Spleen (tissue), 11 donors: ENCODE measurements at regions not wholly inside any gene's neighbourhood (a gene's known extent, or its start where the extent isn't known, plus 50 kb on each side); places are given as distances from the start of the nearest gene placed in this dataset.

ENCODE experiments used
- DNase-seq: peaks from one replicate; pipeline ENCODE4 v3.0.0-alpha.2; 2020
- H3K27ac ChIP-seq, 8 donors: fragments of 200-600 bp; sonication (generic) in 7 of 8; 1 replicate in 4 of 8; 2 replicates in 4 of 8; pipeline versions ENCODE4 v1.5.0 to v1.8.0; 2016 to 2021; ENCODE audit warnings: inconsistent platforms in 4 of 8, mild to moderate bottlenecking in 4 of 8, moderate library complexity in 1 of 8
- H3K27me3 ChIP-seq, 7 donors: fragments of 200-600 bp; sonication (generic) in 6 of 7; replicated peaks in 1 of 7; 1 replicate in 4 of 7; 2 replicates in 3 of 7; pipeline versions ENCODE4 v1.5.0 to v1.8.0; 2016 to 2021; ENCODE audit warnings: inconsistent platforms in 3 of 7, mild to moderate bottlenecking in 1 of 7
- H3K36me3 ChIP-seq, 6 donors: fragments of 200-600 bp; sonication (generic) in 5 of 6; 1 replicate in 4 of 6; 2 replicates in 2 of 6; pipeline versions ENCODE4 v1.5.0 to v1.8.0; 2016 to 2021; ENCODE audit warnings: inconsistent platforms in 2 of 6
- H3K4me1 ChIP-seq, 6 donors: fragments of 200-600 bp; sonication (generic) in 5 of 6; 1 replicate in 3 of 6; 2 replicates in 3 of 6; pipeline versions ENCODE4 v1.5.0 to v1.8.0; 2016 to 2021; ENCODE audit warnings: inconsistent platforms in 3 of 6
- H3K4me3 ChIP-seq, 8 donors: fragments of 200-600 bp; sonication (generic) in 7 of 8; 1 replicate in 4 of 8; 2 replicates in 4 of 8; pipeline versions ENCODE4 v1.5.0 to v1.8.0; 2016 to 2021; ENCODE audit warnings: inconsistent platforms in 4 of 8, mild to moderate bottlenecking in 4 of 8, moderate library complexity in 2 of 8
- H3K9me3 ChIP-seq, 8 donors: fragments of 200-600 bp; sonication (generic) in 7 of 8; 1 replicate in 4 of 8; 2 replicates in 4 of 8; pipeline versions ENCODE4 v1.5.0 to v1.8.0; 2016 to 2021; ENCODE audit warnings: inconsistent platforms in 4 of 8
- CTCF ChIP-seq, 11 experiments: fragments of 200-600 bp in 7 of 11; fragments of 450-650 bp in 4 of 11; sonication (generic) in 4 of 11; IDR thresholded peaks in 8 of 11; conservative IDR thresholded peaks in 3 of 11; 1 replicate in 7 of 11; 2 replicates in 4 of 11; pipeline versions ENCODE4 v1.4.0 to v1.8.0; 2016 to 2021; ENCODE audit warnings: antibody characterized with exemption in 11 of 11, inconsistent platforms in 4 of 11, mild to moderate bottlenecking in 1 of 11
- POLR2A ChIP-seq, 3 donors: fragments of 450-650 bp; IDR thresholded peaks; one replicate each; pipeline ENCODE4 v1.5.1; 2017; ENCODE audit warnings: antibody characterized with exemption in 3 of 3, mild to moderate bottlenecking in 1 of 3
- POLR2AphosphoS5 ChIP-seq, 3 donors: sonication (generic); formaldehyde crosslinking; IDR thresholded peaks; one replicate each; pipeline ENCODE4 v1.5.1; 2017; ENCODE audit warnings: antibody characterized with exemption in 3 of 3
- WGBS, 5 donors: extraction: QIAGEN DNeasy Blood & Tissue Kit in 3 of 5; methylation state at CpG; one replicate each; pipeline versions ENCODE4 v1.1.5 to v1.1.7; 2013 to 2018; 5-methylcytosine and 5-hydroxymethylcytosine counted together
- intact Hi-C: fragments of 100-400 bp; cut with DNase I; formaldehyde crosslinking; loops from one replicate; pipeline ENCODE4 v1.15.0; 2023; ENCODE audit warnings: low total_unique reads
- donor health status: healthy with polysubstance abuse.
- donor health status: DM: no; HTN: no; CAD: no; lungs with moderate emphysema.
- donor health status: DM: no; HTN: no; CAD: no.
- donor health status: Bipolar disorder and iron deficiency.
- donor health status: healthy.
- donor health status: DM: no; HTN: no; CAD: no.
- donor health status: DM: yes; HTN: yes; CAD: no.

DNA sequence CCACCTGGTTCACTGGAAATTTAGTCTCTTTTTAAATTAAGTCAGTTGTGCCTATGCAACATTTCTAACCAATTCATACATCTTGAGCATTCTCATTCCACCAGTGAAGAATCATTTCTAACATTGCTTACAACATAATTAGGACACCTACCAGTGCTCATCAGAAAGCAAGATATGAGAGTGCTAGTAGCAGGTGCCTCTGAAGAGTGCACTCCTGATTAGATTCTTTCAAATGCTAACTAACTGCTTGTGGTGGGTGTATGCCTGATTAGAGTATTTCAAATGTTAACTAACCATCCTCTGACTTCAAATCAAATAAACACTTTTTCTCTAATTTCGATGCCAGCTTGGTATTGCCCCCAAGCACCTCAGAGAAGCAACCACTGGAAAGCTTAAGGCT is 124.3 kb upstream of the DNAJC10 start:
- WGBS, 5 donors, result 58 to 91% (median 75%) methylated on average over 1 of the region's 1 CpG
- Histone ChIP-seq H3K27me3 (no peaks in the 10 kb centered on the region), H3K4me3 (no peak overlapping the region), H3K9me3 (no peaks in the 10 kb centered on the region), H3K4me1 (no peaks in the 10 kb centered on the region), H3K36me3 (no peaks in the 10 kb centered on the region), H3K27ac (no peak overlapping the region)
- intact Hi-C loops, result no loop called here
- no peak for DNase-seq
- TF ChIP-seq POLR2AphosphoS5 (IDR thresholded peaks at IDR 0.05) (no peak), POLR2A (IDR thresholded peaks at IDR 0.05) (no peak), CTCF (IDR thresholded peaks at IDR 0.05 in 8 of 11, conservative IDR thresholded peaks at IDR 0.05 in 3 of 11) (no peak)

DNA sequence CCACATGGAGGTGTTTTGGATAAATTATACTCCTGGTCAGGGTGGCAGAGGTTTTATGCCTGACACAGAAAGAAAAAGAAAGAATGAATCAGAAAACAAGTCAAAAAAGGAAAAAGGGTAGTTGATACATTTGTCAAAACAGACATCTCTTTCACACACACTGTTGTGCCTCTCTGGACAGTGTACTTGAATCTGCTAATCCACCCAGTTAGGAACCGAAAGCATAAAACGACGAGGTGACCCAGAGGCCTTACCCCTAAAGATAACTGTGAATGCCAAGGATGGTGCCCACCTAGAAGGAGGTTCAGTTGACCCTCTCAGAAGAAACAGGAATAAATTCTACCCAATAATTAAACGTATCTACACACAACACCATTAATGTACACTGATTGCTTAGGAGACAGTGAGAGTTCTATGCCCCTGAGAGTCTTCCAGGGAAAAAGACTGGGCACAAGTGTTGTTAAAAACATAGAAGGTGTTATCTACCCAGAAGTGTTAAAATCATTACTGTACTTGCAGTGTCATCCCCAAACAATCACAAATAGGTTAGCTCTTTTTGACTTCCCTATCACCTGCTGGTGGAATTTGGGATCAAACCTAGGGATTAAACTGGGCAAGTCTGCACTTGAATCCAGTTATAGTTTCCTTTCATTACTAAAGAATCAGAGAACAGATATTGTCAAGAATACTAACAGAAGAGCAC is 123.2 kb upstream of the DNAJC10 start:
- H3K4me1 ChIP-seq, result no peaks in the 10 kb centered on the region
- H3K9me3 ChIP-seq, result no peaks in the 10 kb centered on the region
- no peak for DNase-seq
- no peak overlapping the region for H3K4me3 ChIP-seq
- H3K36me3 ChIP-seq, result no peaks in the 10 kb centered on the region
- 88 to 92% (median 88%) methylated on average over 4 of the region's 4 CpGs for WGBS, 5 donors
- no peak overlapping the region for H3K27ac ChIP-seq
- no peaks in the 10 kb centered on the region for H3K27me3 ChIP-seq
- intact Hi-C loops, result no loop called here
- TF ChIP-seq CTCF (IDR thresholded peaks at IDR 0.05 in 8 of 11, conservative IDR thresholded peaks at IDR 0.05 in 3 of 11), result no peak
- no peak for TF ChIP-seq POLR2AphosphoS5 (IDR thresholded peaks at IDR 0.05)
- no peak for TF ChIP-seq POLR2A (IDR thresholded peaks at IDR 0.05)

- TF ChIP-seq POLR2AphosphoS5 (IDR thresholded peaks at IDR 0.05) (no peak), POLR2A (IDR thresholded peaks at IDR 0.05) (no peak), CTCF (IDR thresholded peaks at IDR 0.05 in 8 of 11, conservative IDR thresholded peaks at IDR 0.05 in 3 of 11) (no peak)
- Histone ChIP-seq H3K4me3 (no peak overlapping the region), H3K9me3 (no peaks in the 10 kb centered on the region), H3K27ac (no peak overlapping the region), H3K36me3 (no peaks in the 10 kb centered on the region), H3K4me1 (no peaks in the 10 kb centered on the region), H3K27me3 (no peaks in the 10 kb centered on the region)
- DNase-seq, result no peak
- 52 to 57% (median 53%) methylated on average over 3 of the region's 3 CpGs for WGBS, 5 donors
- intact Hi-C loops, result no loop called here
These were observed 122.6 kb upstream of the DNAJC10 start for GRCh38 chr2:182593394-182593975.

- H3K4me3 ChIP-seq, result no peak overlapping the region
- no peaks in the 10 kb centered on the region for H3K4me1 ChIP-seq
- H3K27me3 ChIP-seq, result no peaks in the 10 kb centered on the region
- intact Hi-C loops, result no loop called here
- no peaks in the 10 kb centered on the region for H3K36me3 ChIP-seq
- H3K27ac ChIP-seq, result no peak overlapping the region
- DNase-seq, result no peak
- TF ChIP-seq CTCF (IDR thresholded peaks at IDR 0.05 in 8 of 11, conservative IDR thresholded peaks at IDR 0.05 in 3 of 11), result no peak
- TF ChIP-seq POLR2A (IDR thresholded peaks at IDR 0.05), result no peak
- no peak for TF ChIP-seq POLR2AphosphoS5 (IDR thresholded peaks at IDR 0.05)
- H3K9me3 ChIP-seq, result no peaks in the 10 kb centered on the region
- 69 to 82% (median 77%) methylated on average over 1 of the region's 1 CpG for WGBS, 5 donors
These were observed 121.8 kb upstream of the DNAJC10 start for GRCh38 chr2:182594286-182594685.
